ENCODE measurements at regions not wholly inside any gene's neighbourhood (a gene's known extent, or its start where the extent isn't known, plus 50 kb on each side); places are given as distances from the start of the nearest gene placed in this dataset.
"Not testable (repeated sequence)": the region's sequence is repeated elsewhere in the genome, so short reads cannot be mapped to it uniquely, and the experiment has no call there.

GRCh38 chr3:143901105-143901504 lies 52.8 kb upstream of the SLC9A9 start:
- peak; percentile 72 for DNase-seq

- DNase-seq = peak; percentile 20
These were observed 53.9 kb upstream of the SLC9A9 start for GRCh38 chr3:143902210-143902609.

GRCh38 chr3:143910756-143911155 lies 60.9 kb upstream of the DIPK2A start:
- DNase-seq = no peak

GRCh38 chr3:143914257-143914656 lies 57.4 kb upstream of the DIPK2A start:
- DNase-seq = no peak

DNA sequence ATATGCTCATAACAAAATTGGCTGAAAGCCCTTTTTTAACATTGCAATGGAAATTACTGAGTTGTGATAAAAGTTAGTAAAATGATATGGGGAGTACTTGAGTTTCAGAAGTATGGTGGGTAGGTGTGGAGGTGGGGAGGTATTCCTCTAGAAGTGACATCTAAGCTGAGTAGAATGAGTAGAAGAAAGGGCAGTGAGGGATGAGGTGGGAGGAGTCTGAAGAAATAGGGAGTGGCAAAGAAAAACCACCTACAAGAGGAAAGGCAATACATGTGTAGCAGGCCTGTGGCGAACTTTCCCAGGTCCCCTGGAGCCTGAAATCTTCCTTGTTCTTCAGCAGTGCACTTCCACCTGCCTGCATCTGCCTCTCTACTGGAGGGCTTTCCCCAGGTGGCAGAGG lies 52.8 kb upstream of the DIPK2A start:
- no peak for DNase-seq

DNA sequence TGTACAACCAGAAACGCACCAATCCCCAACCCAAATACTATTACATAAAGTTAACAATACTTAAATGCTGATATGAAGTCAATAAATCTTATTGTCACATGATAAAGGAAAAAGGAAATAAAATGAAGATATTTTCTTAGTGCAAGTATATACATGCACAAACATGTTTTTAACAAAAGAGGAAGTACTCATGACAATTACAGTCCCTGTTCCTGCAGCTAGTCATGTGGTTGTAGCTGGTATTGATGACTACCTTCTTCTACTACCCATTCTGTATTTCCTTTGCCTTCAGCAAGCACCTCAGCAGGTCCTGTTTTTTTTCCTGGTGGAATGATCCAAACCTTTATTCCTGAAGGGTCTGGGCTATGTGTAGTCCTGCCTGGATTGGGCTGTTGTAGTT lies 50.4 kb upstream of the DIPK2A start:
- DNase-seq = not testable (repeated sequence)
